Activated CD4-positive, alpha-beta T cell treated with anti-CD3 and anti-CD28 coated beads, Interleukin-2, amount 50 U/mL, for 4 hours (primary cell): ENCODE measurements at regions not wholly inside any gene's neighbourhood (a gene's known extent, or its start where the extent isn't known, plus 50 kb on each side); places are given as distances from the start of the nearest gene placed in this dataset.
"Not testable (repeated sequence)": the region's sequence is repeated elsewhere in the genome, so short reads cannot be mapped to it uniquely, and the experiment has no call there.

ENCODE experiments used
- DNase-seq, 2 experiments: peaks; one replicate each; pipeline ENCODE4 v3.0.0-alpha.2; 2020

- no peak for DNase-seq
Observed at GRCh38 chr5:82635561-82636288, 357.6 kb upstream of the RPS23 start.

GRCh38 chr5:82628364-82628910 lies 350.3 kb upstream of the RPS23 start:
- no peak for DNase-seq

GRCh38 chr5:82626905-82627591 lies 348.9 kb upstream of the RPS23 start:
- not testable (repeated sequence) for DNase-seq

- DNase-seq: not testable (repeated sequence)
Observed at GRCh38 chr5:82626012-82626411, 347.9 kb upstream of the RPS23 start.

- DNase-seq: no peak
Observed at GRCh38 chr5:82624062-82624461, 345.9 kb upstream of the RPS23 start.

- no peak for DNase-seq
Observed at GRCh38 chr5:82622711-82623514, 344.8 kb upstream of the RPS23 start.

- no peak for DNase-seq
Observed at GRCh38 chr5:82622205-82622604, 344.1 kb upstream of the RPS23 start.

GRCh38 chr5:82620957-82621600 lies 342.9 kb upstream of the RPS23 start:
- no peak for DNase-seq

- DNase-seq: no peak
Observed at GRCh38 chr5:82619097-82619496, 340.9 kb upstream of the RPS23 start.

GRCh38 chr5:82614706-82615105 lies 336.6 kb upstream of the RPS23 start:
- no peak for DNase-seq

GRCh38 chr5:82613891-82614290 lies 335.7 kb upstream of the RPS23 start:
- DNase-seq: no peak

- no peak for DNase-seq
Observed at GRCh38 chr5:82610686-82611085, 332.5 kb upstream of the RPS23 start.

GRCh38 chr5:82605441-82605973 lies 327.4 kb upstream of the RPS23 start:
- no peak for DNase-seq

GRCh38 chr5:82603033-82603987 lies 325.2 kb upstream of the RPS23 start:
- DNase-seq: no peak

- no peak for DNase-seq
Observed at GRCh38 chr5:82601861-82602260, 323.7 kb upstream of the RPS23 start.

GRCh38 chr5:82601077-82601476 lies 322.9 kb upstream of the RPS23 start:
- no peak for DNase-seq

GRCh38 chr5:82599692-82600091 lies 321.5 kb upstream of the RPS23 start:
- no peak for DNase-seq

GRCh38 chr5:82599030-82599429 lies 320.9 kb upstream of the RPS23 start:
- DNase-seq: no peak

GRCh38 chr5:82597437-82597836 lies 319.3 kb upstream of the RPS23 start:
- DNase-seq: no peak

- DNase-seq: no peak
Observed at GRCh38 chr5:82596451-82596850, 318.3 kb upstream of the RPS23 start.

- no peak for DNase-seq
Observed at GRCh38 chr5:82595113-82595512, 317.0 kb upstream of the RPS23 start.
